GM19238 (cell line): ENCODE measurements at regions not wholly inside any gene's neighbourhood (a gene's known extent, or its start where the extent isn't known, plus 50 kb on each side); places are given as distances from the start of the nearest gene placed in this dataset.

ENCODE experiments used
- DNase-seq: peaks from one replicate; pipeline ENCODE4 v3.0.0; 2011; ENCODE audit warnings: low spot score; ENCODE audit not compliant: insufficient read length

- peak; percentile 8 for DNase-seq
Observed at GRCh38 chr1:165073185-165074007, 283.1 kb downstream of the LMX1A start.

- DNase-seq, result no peak
Observed at GRCh38 chr1:165070675-165071074, 285.8 kb downstream of the LMX1A start.

DNA sequence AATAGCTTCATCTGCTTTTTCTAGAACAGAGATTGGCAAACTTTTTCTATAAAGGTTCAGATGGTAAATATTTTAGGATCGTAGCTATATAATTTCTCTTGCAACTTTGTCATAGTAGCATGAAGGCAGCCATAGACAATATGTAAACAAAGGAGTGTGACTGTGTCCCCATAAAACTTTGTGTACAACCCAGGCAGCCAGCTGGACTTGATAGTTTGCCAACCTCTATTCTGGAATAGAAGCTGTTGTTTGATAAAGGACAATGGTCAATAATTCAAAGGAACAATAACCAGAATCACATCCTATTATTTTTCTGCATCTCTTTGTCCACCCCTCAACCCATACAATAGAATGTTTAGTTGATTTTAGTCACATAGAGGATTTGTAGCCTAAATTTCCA, 286.7 kb downstream of the LMX1A start:
- no peak for DNase-seq

DNA sequence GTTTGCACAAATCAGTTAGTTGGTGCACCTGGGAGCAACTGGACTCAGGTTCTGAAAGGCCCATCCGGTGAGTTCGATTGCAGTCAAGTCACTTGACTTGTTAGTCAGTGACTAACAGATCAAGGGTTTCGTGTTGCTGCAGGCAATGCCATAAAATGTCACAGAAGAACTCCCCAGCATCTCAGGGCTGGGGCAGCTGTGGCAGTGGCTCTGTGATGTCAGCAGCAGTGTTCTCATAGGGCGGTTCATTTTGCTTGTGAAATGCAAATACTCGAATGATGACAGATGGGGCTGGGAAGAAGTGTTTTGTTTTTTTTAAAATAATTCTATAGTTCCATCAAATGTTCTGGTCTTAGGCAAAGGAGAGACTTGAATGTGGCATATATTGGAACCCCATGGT, 287.8 kb downstream of the LMX1A start:
- no peak for DNase-seq

DNA sequence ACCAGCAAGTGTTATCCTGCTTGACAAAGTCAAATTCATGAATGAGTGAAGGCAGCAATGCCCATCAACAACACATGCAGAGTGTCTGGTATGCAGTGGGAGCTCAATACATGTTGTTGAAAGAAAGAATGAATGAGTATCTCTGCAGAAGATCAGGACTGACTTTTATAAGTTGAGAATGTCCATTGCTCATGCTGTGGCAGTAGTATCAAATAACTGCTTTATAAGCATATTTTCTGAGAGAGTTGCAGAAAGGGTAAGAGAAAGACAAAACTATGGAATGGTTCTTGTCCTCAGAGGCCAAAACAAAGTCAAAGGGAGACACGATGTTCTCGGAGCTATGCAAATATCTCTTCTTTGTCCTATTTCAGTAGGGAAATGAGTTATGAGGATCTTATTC, 288.7 kb downstream of the LMX1A start:
- no peak for DNase-seq

DNA sequence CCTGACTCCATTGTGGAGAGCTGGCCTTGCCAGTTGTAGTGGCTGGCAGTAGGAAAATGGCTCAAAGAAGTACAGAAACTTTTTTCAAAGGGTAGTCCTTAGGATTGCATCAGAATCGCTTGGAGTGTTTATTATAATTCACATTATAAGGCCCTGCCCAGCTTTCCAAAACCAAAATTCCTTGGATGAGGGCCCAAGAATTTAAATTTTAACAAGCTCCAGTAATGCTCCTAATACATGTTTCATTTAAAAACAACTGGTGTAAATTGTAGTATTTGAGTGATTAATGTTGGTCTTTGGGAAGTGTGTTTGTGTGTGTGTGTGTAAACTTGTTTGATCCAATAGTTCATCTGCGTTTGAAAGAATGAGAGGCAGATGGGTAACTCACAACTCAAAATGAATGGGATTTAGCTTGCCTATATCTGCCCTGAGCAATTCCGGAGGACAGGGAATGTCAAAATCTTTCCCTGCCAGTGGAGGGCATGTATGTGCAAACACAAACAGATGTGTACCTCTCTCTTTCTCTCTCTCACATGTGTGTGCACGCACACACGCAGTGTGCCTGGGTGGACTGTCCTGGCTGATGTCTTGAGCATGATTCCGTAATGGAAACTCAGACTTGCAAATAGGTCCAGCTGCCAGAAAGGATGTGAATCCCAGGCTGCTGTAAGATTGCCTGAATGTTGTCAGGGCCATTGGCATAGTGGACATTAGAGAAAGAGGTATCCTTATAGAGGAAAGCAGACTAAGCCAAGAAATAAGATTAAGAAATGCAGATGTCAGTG, 293.1 kb downstream of the LMX1A start:
- DNase-seq, result no peak

DNA sequence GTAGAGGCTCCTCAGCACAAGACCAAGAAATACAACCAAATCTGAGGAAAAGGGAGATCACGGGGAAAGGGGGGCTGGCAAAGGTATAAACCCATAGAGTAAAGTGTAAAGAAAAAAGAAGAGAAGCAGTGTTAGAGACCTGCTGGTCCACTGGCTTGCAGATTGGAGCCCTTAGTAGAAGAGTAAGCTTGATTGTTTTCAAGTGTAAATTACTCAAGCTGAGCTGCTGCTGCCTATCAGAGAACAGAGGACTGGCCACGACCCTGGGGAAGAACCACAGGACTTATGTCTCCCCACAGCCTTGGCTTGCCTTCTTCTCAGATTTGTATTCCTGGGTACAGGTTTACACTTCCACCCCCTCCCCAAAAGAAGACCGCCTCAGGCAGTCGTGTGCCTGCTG, 294.2 kb downstream of the LMX1A start:
- DNase-seq, result no peak

DNA sequence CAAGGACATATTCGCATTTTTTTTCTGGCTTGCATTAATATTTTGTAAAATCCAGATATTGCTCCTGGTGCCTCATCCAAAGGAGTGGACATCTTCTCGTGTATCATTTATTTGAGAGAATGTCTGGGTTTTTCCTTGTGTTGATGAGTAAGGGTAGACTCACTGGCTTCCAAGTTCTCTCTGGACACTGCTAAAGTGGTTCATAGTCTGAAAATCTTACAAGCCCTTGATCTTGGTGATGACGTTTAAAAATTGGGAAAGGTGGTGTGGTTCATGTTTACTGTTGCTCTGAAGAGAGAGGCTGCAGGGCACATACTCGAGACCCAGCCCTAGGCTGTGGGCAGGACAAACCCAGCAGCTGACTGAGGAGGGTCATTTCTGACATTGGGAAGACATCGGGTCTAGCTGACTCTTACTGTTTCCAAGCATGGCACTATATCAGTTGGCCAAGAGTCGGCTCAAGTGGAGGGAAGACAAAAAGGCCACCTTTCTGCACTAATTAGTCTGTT, 296.2 kb downstream of the LMX1A start:
- no peak for DNase-seq

DNA sequence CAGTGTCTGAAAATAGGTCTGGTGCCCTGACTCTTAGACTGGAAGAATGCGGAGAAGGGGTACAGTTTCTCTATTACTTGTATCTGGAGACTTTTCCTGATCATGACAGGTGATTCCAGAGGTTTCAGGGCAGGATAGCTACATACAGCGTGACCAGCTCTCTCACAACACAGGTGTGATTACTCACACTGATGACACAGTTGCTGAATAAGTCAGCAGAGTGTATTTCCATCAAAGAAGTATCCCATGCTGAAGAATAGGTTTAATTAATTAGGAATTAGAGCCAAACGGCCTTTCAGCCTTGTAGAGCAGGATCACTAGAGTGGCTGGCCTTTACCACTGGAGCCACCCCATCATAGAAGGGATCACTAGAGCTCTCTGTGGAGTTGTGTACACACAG, 298.6 kb downstream of the LMX1A start:
- DNase-seq, result no peak

GRCh38 chr1:165056914-165057313, 299.6 kb downstream of the LMX1A start:
- DNase-seq, result no peak

DNA sequence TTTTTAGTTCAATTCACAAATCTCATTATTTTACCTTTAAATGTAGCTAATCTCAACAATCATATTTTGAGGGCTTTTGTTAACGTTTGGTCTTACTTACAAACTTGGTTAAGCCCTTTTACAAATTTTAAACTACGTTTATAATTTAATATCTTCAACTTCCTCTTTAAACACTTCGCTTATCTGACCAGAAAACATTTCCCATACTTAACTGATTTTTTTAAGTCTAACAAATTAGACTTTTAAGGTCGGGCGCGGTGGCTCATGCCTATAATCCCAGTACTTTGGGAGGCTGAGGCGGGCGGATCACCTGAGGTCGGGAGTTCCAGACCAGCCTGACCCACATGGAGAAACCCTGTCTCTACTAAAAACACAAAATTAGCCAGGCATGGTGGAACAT, 300.9 kb downstream of the LMX1A start:
- no peak for DNase-seq

GRCh38 chr1:165054627-165055026, 301.9 kb downstream of the LMX1A start:
- DNase-seq, result no peak

DNA sequence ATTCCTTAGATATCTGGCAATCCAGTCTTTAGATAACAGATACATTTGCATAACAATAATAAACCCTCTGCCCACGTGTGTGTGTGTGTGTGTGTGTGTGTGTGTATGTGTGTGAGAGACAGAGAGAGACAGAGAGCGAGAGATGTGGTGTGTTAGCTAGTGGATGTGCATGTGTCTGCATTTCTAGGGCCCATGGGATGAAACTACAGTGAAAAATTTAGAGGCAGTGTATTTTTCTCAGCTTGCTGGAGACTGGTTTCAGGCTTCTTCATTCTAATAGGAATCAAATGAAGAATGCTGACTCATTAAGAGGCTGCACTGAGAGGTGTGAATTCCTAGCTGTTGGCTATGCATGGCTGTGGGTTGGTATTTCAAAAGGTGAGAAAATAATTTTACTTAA, 303.2 kb downstream of the LMX1A start:
- DNase-seq, result no peak

DNA sequence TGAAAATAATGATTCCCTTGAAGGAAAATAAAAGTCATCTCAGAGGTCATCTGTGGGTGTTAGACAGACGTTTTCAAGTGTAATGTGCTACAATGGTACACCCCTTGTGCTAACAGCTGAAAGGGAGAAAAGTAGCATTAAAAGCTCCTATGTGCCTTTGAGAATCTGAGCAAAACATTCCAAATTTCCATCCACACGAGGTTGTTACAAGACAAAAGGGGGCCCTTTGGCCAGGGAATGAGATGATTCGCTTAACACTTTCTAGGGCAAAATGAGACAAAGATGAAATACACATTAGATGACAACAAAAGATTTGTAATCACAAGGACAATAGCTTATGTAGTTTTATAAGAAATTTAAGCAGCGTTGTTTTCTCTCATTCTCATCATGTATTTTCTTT, 303.6 kb downstream of the LMX1A start:
- no peak for DNase-seq

DNA sequence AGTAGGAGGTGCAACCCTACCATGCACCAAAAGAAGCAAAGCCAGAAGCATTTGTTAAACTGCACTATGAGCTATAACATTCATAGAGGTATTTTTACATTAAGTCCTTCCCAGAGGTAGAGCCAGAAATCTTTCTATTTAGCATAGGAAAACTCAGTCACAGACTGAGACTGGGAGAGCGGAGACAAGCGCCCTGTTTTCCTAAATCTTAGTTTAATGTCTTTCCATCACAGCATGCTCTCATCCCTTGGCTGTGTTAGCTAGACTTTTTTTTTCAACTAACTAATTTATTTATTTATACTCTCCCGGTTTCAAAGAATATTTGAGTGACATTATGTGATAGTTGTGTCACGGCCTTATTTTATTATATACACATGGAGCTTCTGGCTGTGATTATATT, 304.1 kb downstream of the LMX1A start:
- DNase-seq, result no peak

DNA sequence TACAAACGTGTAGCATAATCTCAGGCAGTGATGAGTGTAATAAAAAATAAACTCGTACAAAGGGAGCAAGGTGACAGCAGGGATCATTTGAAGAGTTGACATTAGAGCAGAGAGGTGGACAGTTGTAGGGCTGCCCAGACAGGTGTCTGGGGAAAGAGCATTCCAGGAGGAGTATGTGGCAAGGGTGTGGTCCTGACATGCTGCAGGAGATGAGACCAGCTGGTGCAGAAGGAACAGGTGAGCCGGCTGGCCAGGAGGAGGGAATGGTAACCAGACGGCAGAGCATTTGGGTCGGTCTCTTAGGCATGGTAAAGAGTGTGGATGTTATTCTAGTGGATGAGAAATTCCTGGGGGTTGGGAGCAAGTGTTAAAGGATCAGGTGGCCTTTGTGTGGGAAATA, 306.3 kb downstream of the LMX1A start:
- DNase-seq, result no peak

DNA sequence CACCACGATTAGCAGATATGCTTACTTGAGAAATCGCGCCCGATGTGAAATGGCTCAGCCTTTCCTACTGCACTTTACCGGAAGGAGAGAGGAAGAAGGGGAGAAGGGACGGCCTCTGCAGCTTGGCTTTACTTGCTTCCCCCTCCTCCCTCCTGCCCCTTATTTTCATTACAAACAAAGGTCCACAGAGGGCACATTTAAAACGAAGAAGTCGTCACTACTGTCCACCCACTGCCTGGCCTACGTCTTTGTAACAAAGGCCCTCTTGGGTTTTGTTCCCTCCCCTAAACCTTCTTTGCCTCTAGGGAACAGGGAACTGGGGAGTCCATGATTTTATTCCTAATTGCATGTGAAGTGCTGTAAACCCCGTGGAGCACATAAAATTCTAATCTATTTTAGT, 308.5 kb downstream of the LMX1A start:
- no peak for DNase-seq

DNA sequence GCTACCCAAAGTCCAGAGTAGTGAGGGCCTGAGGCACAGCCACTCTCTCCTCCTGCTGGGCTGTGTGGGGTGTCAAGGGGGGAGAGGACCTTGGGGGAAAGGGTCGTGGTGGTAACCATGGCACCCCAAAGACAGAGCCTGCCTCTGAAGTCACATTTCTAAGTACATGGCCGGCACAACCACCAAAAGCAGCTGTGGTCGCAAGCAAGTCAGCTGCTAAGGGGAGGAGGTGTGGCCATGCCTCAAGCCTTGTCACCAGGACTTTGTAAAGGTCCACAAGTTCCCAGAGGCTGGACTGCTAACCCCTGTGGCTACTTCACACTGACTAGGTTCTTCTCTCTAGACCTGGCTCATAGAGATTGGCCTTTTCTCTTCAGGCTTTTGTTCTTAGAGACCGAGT, 310.6 kb downstream of the LMX1A start:
- no peak for DNase-seq

- DNase-seq, result no peak
Observed at GRCh38 chr1:165040641-165041040, 315.9 kb downstream of the LMX1A start.

GRCh38 chr1:165039996-165040395, 316.5 kb downstream of the LMX1A start:
- DNase-seq, result no peak

GRCh38 chr1:165036403-165036802, 320.1 kb downstream of the LMX1A start:
- no peak for DNase-seq

GRCh38 chr1:165034136-165034809, 322.2 kb downstream of the LMX1A start:
- no peak for DNase-seq
